ENCODE measurements at regions not wholly inside any gene's neighbourhood (a gene's known extent, or its start where the extent isn't known, plus 50 kb on each side); places are given as distances from the start of the nearest gene placed in this dataset.

GRCh38 chr2:12253167-12253778, 463.5 kb upstream of the TRIB2 start:
- Histone ChIP-seq H2BK120ac (ENCODE audit: low read depth, low read length) (no peak overlapping the region), H3K4me2 (ENCODE audit: low read length) (no peak overlapping the region), H2BK5ac (ENCODE audit: low read length) (no peak overlapping the region), H2AK5ac (ENCODE audit: low read length) (no peak overlapping the region), H2BK15ac (replicated peaks; ENCODE audit: low read depth) (no peak overlapping the region), H3K9ac (ENCODE audit: low read length) (no peak overlapping the region), H3K4ac (ENCODE audit: low read depth, low read length) (no peak overlapping the region), H4K8ac (ENCODE audit: low read depth, low read length) (no peak overlapping the region), H3K23ac (ENCODE audit: low read length) (no peak overlapping the region), H3K4me1 (ENCODE audit: control insufficient read depth, low read depth, low read length) (no peaks in the 10 kb centered on the region), H3K4me3 (ENCODE audit: low read length) (no peak overlapping the region), H3K56ac (ENCODE audit: low read length) (no peak overlapping the region), H4K5ac (ENCODE audit: low read length) (no peak overlapping the region), H3K79me2 (ENCODE audit: control insufficient read depth, insufficient read depth, low read length) (no peaks in the 10 kb centered on the region), H3K27ac (ENCODE audit: low read depth, low read length) (no peak overlapping the region), H3K79me1 (ENCODE audit: low read length) (no peaks in the 10 kb centered on the region), H3K27me3 (ENCODE audit: insufficient read depth, low read length, poor library complexity) (no peaks in the 10 kb centered on the region), H3K18ac (ENCODE audit: low read length) (no peak overlapping the region), H3K36me3 (ENCODE audit: control insufficient read depth, insufficient read depth, low read length) (no peaks in the 10 kb centered on the region)
- no peak for DNase-seq
- no CpG with 5 or more reads among the region's 2 CpGs for WGBS (ENCODE audit: extremely low coverage, insufficient coverage, low lambda C conversion rate)

- Histone ChIP-seq H3K9ac (ENCODE audit: low read length) (no peak overlapping the region), H3K27ac (ENCODE audit: low read depth, low read length) (no peak overlapping the region), H2BK5ac (ENCODE audit: low read length) (no peak overlapping the region), H4K8ac (ENCODE audit: low read depth, low read length) (no peak overlapping the region), H3K27me3 (ENCODE audit: insufficient read depth, low read length, poor library complexity) (no peaks in the 10 kb centered on the region), H3K79me1 (ENCODE audit: low read length) (no peaks in the 10 kb centered on the region), H3K56ac (ENCODE audit: low read length) (no peak overlapping the region), H3K4me2 (ENCODE audit: low read length) (no peak overlapping the region), H3K23ac (ENCODE audit: low read length) (no peak overlapping the region), H2AK5ac (ENCODE audit: low read length) (no peak overlapping the region), H3K36me3 (ENCODE audit: control insufficient read depth, insufficient read depth, low read length) (no peaks in the 10 kb centered on the region), H3K4ac (ENCODE audit: low read depth, low read length) (no peak overlapping the region), H3K79me2 (ENCODE audit: control insufficient read depth, insufficient read depth, low read length) (no peaks in the 10 kb centered on the region), H3K4me1 (ENCODE audit: control insufficient read depth, low read depth, low read length) (no peaks in the 10 kb centered on the region), H2BK15ac (replicated peaks; ENCODE audit: low read depth) (no peak overlapping the region), H3K4me3 (ENCODE audit: low read length) (no peak overlapping the region), H2BK120ac (ENCODE audit: low read depth, low read length) (no peak overlapping the region), H3K18ac (ENCODE audit: low read length) (no peak overlapping the region), H4K5ac (ENCODE audit: low read length) (no peak overlapping the region)
- no CpG with 5 or more reads among the region's 6 CpGs for WGBS (ENCODE audit: extremely low coverage, insufficient coverage, low lambda C conversion rate)
- no peak for DNase-seq
Measured at GRCh38 chr2:12254280-12254860, 462.4 kb upstream of the TRIB2 start.

GRCh38 chr2:12256206-12256605, 460.5 kb upstream of the TRIB2 start:
- H2BK120ac ChIP-seq (ENCODE audit: low read depth, low read length) = no peak overlapping the region
- no peak overlapping the region for H3K4me2 ChIP-seq (ENCODE audit: low read length)
- H4K8ac ChIP-seq (ENCODE audit: low read depth, low read length) = no peak overlapping the region
- H3K9ac ChIP-seq (ENCODE audit: low read length) = no peak overlapping the region
- H3K56ac ChIP-seq (ENCODE audit: low read length) = no peak overlapping the region
- no peak overlapping the region for H4K5ac ChIP-seq (ENCODE audit: low read length)
- no peaks in the 10 kb centered on the region for H3K79me1 ChIP-seq (ENCODE audit: low read length)
- H3K79me2 ChIP-seq (ENCODE audit: control insufficient read depth, insufficient read depth, low read length) = no peaks in the 10 kb centered on the region
- no peak overlapping the region for H2BK15ac ChIP-seq (replicated peaks; ENCODE audit: low read depth)
- H2BK5ac ChIP-seq (ENCODE audit: low read length) = no peak overlapping the region
- no peak overlapping the region for H3K27ac ChIP-seq (ENCODE audit: low read depth, low read length)
- H3K4ac ChIP-seq (ENCODE audit: low read depth, low read length) = no peak overlapping the region
- H3K18ac ChIP-seq (ENCODE audit: low read length) = no peak overlapping the region
- H3K4me3 ChIP-seq (ENCODE audit: low read length) = no peak overlapping the region
- no peaks in the 10 kb centered on the region for H3K27me3 ChIP-seq (ENCODE audit: insufficient read depth, low read length, poor library complexity)
- H3K4me1 ChIP-seq (ENCODE audit: control insufficient read depth, low read depth, low read length) = no peaks in the 10 kb centered on the region
- no CpG with 5 or more reads among the region's 2 CpGs for WGBS (ENCODE audit: extremely low coverage, insufficient coverage, low lambda C conversion rate)
- H3K36me3 ChIP-seq (ENCODE audit: control insufficient read depth, insufficient read depth, low read length) = no peaks in the 10 kb centered on the region
- no peak overlapping the region for H2AK5ac ChIP-seq (ENCODE audit: low read length)
- DNase-seq = no peak
- no peak overlapping the region for H3K23ac ChIP-seq (ENCODE audit: low read length)

- Histone ChIP-seq H2AK5ac (ENCODE audit: low read length) (no peak overlapping the region), H3K4me1 (ENCODE audit: control insufficient read depth, low read depth, low read length) (no peaks in the 10 kb centered on the region), H3K56ac (ENCODE audit: low read length) (no peak overlapping the region), H3K79me1 (ENCODE audit: low read length) (no peaks in the 10 kb centered on the region), H3K23ac (ENCODE audit: low read length) (no peak overlapping the region), H3K27ac (ENCODE audit: low read depth, low read length) (no peak overlapping the region), H4K8ac (ENCODE audit: low read depth, low read length) (no peak overlapping the region), H3K9ac (ENCODE audit: low read length) (no peak overlapping the region), H3K4me2 (ENCODE audit: low read length) (no peak overlapping the region), H3K4me3 (ENCODE audit: low read length) (no peak overlapping the region), H3K79me2 (ENCODE audit: control insufficient read depth, insufficient read depth, low read length) (no peaks in the 10 kb centered on the region), H2BK15ac (replicated peaks; ENCODE audit: low read depth) (no peak overlapping the region), H2BK5ac (ENCODE audit: low read length) (no peak overlapping the region), H2BK120ac (ENCODE audit: low read depth, low read length) (no peak overlapping the region), H3K18ac (ENCODE audit: low read length) (no peak overlapping the region), H3K36me3 (ENCODE audit: control insufficient read depth, insufficient read depth, low read length) (no peaks in the 10 kb centered on the region), H3K4ac (ENCODE audit: low read depth, low read length) (no peak overlapping the region), H4K5ac (ENCODE audit: low read length) (no peak overlapping the region), H3K27me3 (ENCODE audit: insufficient read depth, low read length, poor library complexity) (no peaks in the 10 kb centered on the region)
- 100% methylated on average over 1 of the region's 3 CpGs for WGBS (ENCODE audit: extremely low coverage, insufficient coverage, low lambda C conversion rate)
- DNase-seq = no peak
Measured at GRCh38 chr2:12257476-12257875, 459.3 kb upstream of the TRIB2 start.

GRCh38 chr2:12259493-12259892, 457.2 kb upstream of the TRIB2 start:
- Histone ChIP-seq H2BK120ac (ENCODE audit: low read depth, low read length) (no peak overlapping the region), H2BK5ac (ENCODE audit: low read length) (no peak overlapping the region), H3K79me1 (ENCODE audit: low read length) (no peaks in the 10 kb centered on the region), H4K5ac (ENCODE audit: low read length) (no peak overlapping the region), H2AK5ac (ENCODE audit: low read length) (no peak overlapping the region), H3K23ac (ENCODE audit: low read length) (no peak overlapping the region), H3K27me3 (ENCODE audit: insufficient read depth, low read length, poor library complexity) (no peaks in the 10 kb centered on the region), H3K56ac (ENCODE audit: low read length) (no peak overlapping the region), H3K4me1 (ENCODE audit: control insufficient read depth, low read depth, low read length) (no peaks in the 10 kb centered on the region), H3K36me3 (ENCODE audit: control insufficient read depth, insufficient read depth, low read length) (no peaks in the 10 kb centered on the region), H3K9ac (ENCODE audit: low read length) (no peak overlapping the region), H3K79me2 (ENCODE audit: control insufficient read depth, insufficient read depth, low read length) (no peaks in the 10 kb centered on the region), H3K18ac (ENCODE audit: low read length) (no peak overlapping the region), H3K27ac (ENCODE audit: low read depth, low read length) (no peak overlapping the region), H3K4me2 (ENCODE audit: low read length) (no peak overlapping the region), H3K4me3 (ENCODE audit: low read length) (no peak overlapping the region), H3K4ac (ENCODE audit: low read depth, low read length) (no peak overlapping the region), H2BK15ac (replicated peaks; ENCODE audit: low read depth) (no peak overlapping the region), H4K8ac (ENCODE audit: low read depth, low read length) (no peak overlapping the region)
- no CpG with 5 or more reads among the region's 3 CpGs for WGBS (ENCODE audit: extremely low coverage, insufficient coverage, low lambda C conversion rate)
- DNase-seq = no peak

All from mesendoderm (in vitro differentiated cells).